Hepatocyte (in vitro differentiated cells): ENCODE measurements at regions not wholly inside any gene's neighbourhood (a gene's known extent, or its start where the extent isn't known, plus 50 kb on each side); places are given as distances from the start of the nearest gene placed in this dataset.
"Not testable (repeated sequence)": the region's sequence is repeated elsewhere in the genome, so short reads cannot be mapped to it uniquely, and the experiment has no call there.

ENCODE experiments used
- DNase-seq: peaks from one replicate; pipeline ENCODE4 v3.0.0-alpha.2; 2016; ENCODE audit warnings: low spot score
- H2AFZ ChIP-seq: fragments of 200-600 bp; sonication (generic); 2 replicates; pipeline ENCODE4 v1.6.0; 2016; ENCODE audit warnings: antibody characterized with exemption, mild to moderate bottlenecking
- H3K27ac ChIP-seq: fragments of 200-600 bp; sonication (generic); 2 replicates; pipeline ENCODE4 v1.5.1; 2016; ENCODE audit warnings: mild to moderate bottlenecking
- H3K27me3 ChIP-seq: fragments of 200-600 bp; sonication (generic); 2 replicates; pipeline ENCODE4 v1.6.1; 2016
- H3K36me3 ChIP-seq: fragments of 200-600 bp; sonication (generic); replicated peaks from 2 replicates; pipeline ENCODE4 v1.5.1; 2016; ENCODE audit warnings: low read depth; ENCODE audit not compliant: insufficient read depth
- H3K4me1 ChIP-seq: fragments of 200-600 bp; sonication (generic); 2 replicates; pipeline ENCODE4 v1.5.1; 2016; ENCODE audit warnings: mild to moderate bottlenecking, moderate library complexity; ENCODE audit not compliant: insufficient read depth
- H3K4me2 ChIP-seq: fragments of 200-600 bp; sonication (generic); 2 replicates; pipeline ENCODE4 v1.6.0; 2016
- H3K4me3 ChIP-seq: fragments of 200-600 bp; sonication (generic); 2 replicates; pipeline ENCODE4 v1.5.1; 2016; ENCODE audit warnings: mild to moderate bottlenecking
- H3K79me2 ChIP-seq: fragments of 200-600 bp; sonication (generic); 2 replicates; pipeline ENCODE4 v1.6.0; 2017; ENCODE audit warnings: mild to moderate bottlenecking
- H3K9me2 ChIP-seq: fragments of 200-600 bp; sonication (generic); replicated peaks from 2 replicates; pipeline ENCODE4 v1.6.0; 2017; ENCODE audit warnings: mild to moderate bottlenecking; ENCODE audit not compliant: insufficient read depth
- H3K9me3 ChIP-seq: fragments of 200-600 bp; sonication (generic); 2 replicates; pipeline ENCODE4 v1.5.1; 2016; ENCODE audit warnings: low read depth, mild to moderate bottlenecking
- H4K20me1 ChIP-seq: fragments of 200-600 bp; sonication (generic); 2 replicates; pipeline ENCODE4 v1.6.0; 2016; ENCODE audit warnings: mild to moderate bottlenecking; ENCODE audit not compliant: insufficient read depth, poor library complexity, severe bottlenecking
- EZH2 ChIP-seq: fragments of 200-600 bp; sonication (generic); IDR thresholded peaks from 2 replicates; pipeline ENCODE4 v1.6.1; 2016; ENCODE audit warnings: antibody characterized with exemption, mild to moderate bottlenecking, borderline replicate concordance
- EZH2phosphoT487 ChIP-seq: fragments of 200-600 bp; sonication (generic); IDR thresholded peaks from one replicate; pipeline ENCODE4 v1.6.1; 2018; ENCODE audit warnings: antibody characterized with exemption, mild to moderate bottlenecking, low read depth, moderate library complexity; ENCODE audit not compliant: unreplicated experiment, severe bottlenecking
- WGBS: methylation state at CpG from one replicate; pipeline ENCODE4 v1.1.6; 2016; ENCODE audit warnings: low lambda C conversion rate; ENCODE audit errors: missing lambda C conversion rate; 5-methylcytosine and 5-hydroxymethylcytosine counted together
- TF ChIP-seq, protein P1 (sequence below): fragments of 200-600 bp; sonication (generic); IDR thresholded peaks from 2 replicates; pipeline ENCODE4 v1.5.1; 2016; ENCODE audit warnings: antibody characterized with exemption, mild to moderate bottlenecking; ENCODE audit not compliant: poor library complexity

GRCh38 chr4:174047363-174047762 is 236.1 kb downstream of the FBXO8 start:
- DNase-seq, result no peak
- TF ChIP-seq EZH2phosphoT487, result no peak
- TF ChIP-seq, protein P1, sequence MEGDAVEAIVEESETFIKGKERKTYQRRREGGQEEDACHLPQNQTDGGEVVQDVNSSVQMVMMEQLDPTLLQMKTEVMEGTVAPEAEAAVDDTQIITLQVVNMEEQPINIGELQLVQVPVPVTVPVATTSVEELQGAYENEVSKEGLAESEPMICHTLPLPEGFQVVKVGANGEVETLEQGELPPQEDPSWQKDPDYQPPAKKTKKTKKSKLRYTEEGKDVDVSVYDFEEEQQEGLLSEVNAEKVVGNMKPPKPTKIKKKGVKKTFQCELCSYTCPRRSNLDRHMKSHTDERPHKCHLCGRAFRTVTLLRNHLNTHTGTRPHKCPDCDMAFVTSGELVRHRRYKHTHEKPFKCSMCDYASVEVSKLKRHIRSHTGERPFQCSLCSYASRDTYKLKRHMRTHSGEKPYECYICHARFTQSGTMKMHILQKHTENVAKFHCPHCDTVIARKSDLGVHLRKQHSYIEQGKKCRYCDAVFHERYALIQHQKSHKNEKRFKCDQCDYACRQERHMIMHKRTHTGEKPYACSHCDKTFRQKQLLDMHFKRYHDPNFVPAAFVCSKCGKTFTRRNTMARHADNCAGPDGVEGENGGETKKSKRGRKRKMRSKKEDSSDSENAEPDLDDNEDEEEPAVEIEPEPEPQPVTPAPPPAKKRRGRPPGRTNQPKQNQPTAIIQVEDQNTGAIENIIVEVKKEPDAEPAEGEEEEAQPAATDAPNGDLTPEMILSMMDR, result no peak
- TF ChIP-seq EZH2, result no peak
- Histone ChIP-seq H3K9me2 (no peaks in the 10 kb centered on the region), H3K36me3 (no peaks in the 10 kb centered on the region), H3K4me3 (no peak overlapping the region), H3K79me2 (no peaks in the 10 kb centered on the region), H2AFZ (peak overlapping the region; percentile 4), H3K4me2 (no peak overlapping the region), H3K27ac (no peak overlapping the region), H4K20me1 (no peaks in the 10 kb centered on the region), H3K9me3 (no peaks in the 10 kb centered on the region), H3K4me1 (no peaks in the 10 kb centered on the region), H3K27me3 (no peaks in the 10 kb centered on the region)
- WGBS, result 67% methylated on average over 4 of the region's 4 CpGs

DNA sequence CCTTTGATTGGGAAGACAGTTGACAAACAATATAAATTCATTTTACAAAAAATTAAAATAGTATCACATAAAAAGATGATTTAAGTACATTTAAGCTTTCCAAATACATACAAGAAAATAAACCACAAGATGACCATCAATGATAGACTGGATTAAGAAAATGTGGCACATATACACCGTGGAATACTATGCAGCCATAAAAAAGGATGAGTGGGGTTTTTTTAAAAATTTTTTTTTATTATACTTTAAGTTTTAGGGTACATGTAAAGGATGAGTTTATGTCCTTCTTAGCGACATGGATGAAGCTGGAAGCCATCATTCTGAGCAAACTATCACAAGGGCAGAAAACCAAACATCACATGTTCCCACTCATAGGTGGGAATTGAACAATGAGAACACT is 237.6 kb downstream of the FBXO8 start:
- WGBS, result 94% methylated on average over 2 of the region's 2 CpGs
- not testable (repeated sequence) for H2AFZ ChIP-seq, H4K20me1 ChIP-seq, H3K4me3 ChIP-seq, H3K9me2 ChIP-seq, H3K4me2 ChIP-seq, H3K79me2 ChIP-seq, H3K4me1 ChIP-seq, H3K9me3 ChIP-seq, H3K27me3 ChIP-seq, DNase-seq, H3K27ac ChIP-seq, H3K36me3 ChIP-seq

- WGBS, result 97% methylated on average over 1 of the region's 1 CpG
- DNase-seq, result no peak
Measured at GRCh38 chr4:174045381-174045780, 238.1 kb downstream of the FBXO8 start.

GRCh38 chr4:174041555-174042105 is 241.8 kb downstream of the FBXO8 start:
- peaks cover 5% of the 10 kb centered on the region for H3K4me1 ChIP-seq
- no peaks in the 10 kb centered on the region for H3K9me2 ChIP-seq
- H3K27ac ChIP-seq, result no peak overlapping the region
- TF ChIP-seq EZH2 (no peak), EZH2phosphoT487 (no peak)
- TF ChIP-seq, protein P1, result no peak
- 52% methylated on average over 9 of the region's 9 CpGs for WGBS
- no peaks in the 10 kb centered on the region for H4K20me1 ChIP-seq
- no peak overlapping the region for H2AFZ ChIP-seq
- no peaks in the 10 kb centered on the region for H3K27me3 ChIP-seq
- H3K4me3 ChIP-seq, result no peak overlapping the region
- DNase-seq, result no peak
- no peaks in the 10 kb centered on the region for H3K79me2 ChIP-seq
- no peaks in the 10 kb centered on the region for H3K9me3 ChIP-seq
- no peak overlapping the region for H3K4me2 ChIP-seq
- H3K36me3 ChIP-seq, result no peaks in the 10 kb centered on the region

More at GRCh38 chr4:174045381-174045780, 238.1 kb downstream of the FBXO8 start:
- Histone ChIP-seq H3K4me2 (no peak overlapping the region), H4K20me1 (no peaks in the 10 kb centered on the region), H3K36me3 (no peaks in the 10 kb centered on the region), H3K4me1 (no peaks in the 10 kb centered on the region), H2AFZ (no peak overlapping the region), H3K27ac (no peak overlapping the region), H3K9me3 (no peaks in the 10 kb centered on the region), H3K9me2 (no peaks in the 10 kb centered on the region), H3K27me3 (no peaks in the 10 kb centered on the region), H3K4me3 (no peak overlapping the region), H3K79me2 (no peaks in the 10 kb centered on the region)
- no peak for TF ChIP-seq EZH2phosphoT487
- TF ChIP-seq, protein P1, result no peak
- TF ChIP-seq EZH2, result no peak
